K562 (cell line): ENCODE measurements at regions not wholly inside any gene's neighbourhood (a gene's known extent, or its start where the extent isn't known, plus 50 kb on each side); places are given as distances from the start of the nearest gene placed in this dataset.

Experiments
- ATAC-seq: fragments of 200-7000 bp; cut with Tn5 transposase; 3 replicates; pipeline ENCODE4 v1.9.1; 2020; ENCODE audit warnings: moderate library complexity
- BruUV-seq: library from RNA; stranded (reverse); fragments of 400-500 nt; replicated peaks from 2 replicates; lab custom pipeline; 2021; lab: Mats Ljungman, UMichigan
- CTCF ChIA-PET: fragments of 300-600 bp; formaldehyde crosslinking; extraction: SDS; loops from one replicate; lab custom pipeline; 2021; ENCODE audit warnings: low intra/inter-chr PET ratio; lab: Yijun Ruan, JAX
- POLR2A ChIA-PET: fragments of 300-600, 350-650 bp; sonication (Branson Sonifier 250); formaldehyde crosslinking; extraction: SDS; loops from one replicate; lab custom pipeline; 2021; ENCODE audit warnings: antibody characterized with exemption, inconsistent platforms; lab: Yijun Ruan, JAX
- DNase-seq, 4 experiments: peaks; one replicate each; pipeline versions ENCODE4 v3.0.0 to v3.0.0-alpha.2; 2011 to 2018; ENCODE audit warnings: low spot score in 3 of 4, mixed read lengths in 3 of 4; ENCODE audit errors: extremely low read depth in 1 of 4
- FAIRE-seq: peaks from 2 replicates; lab custom pipeline; 2011; peaks lifted over from hg19 to GRCh38; lab: Jason Lieb, UNC
- H2AFZ ChIP-seq: 2 replicates; pipeline ENCODE4 v1.6.0; 2011; ENCODE audit warnings: low read depth, low read length, control low read depth, inconsistent platforms
- H3K27ac ChIP-seq: fragments of 200-600 bp; 3 replicates; pipeline ENCODE4 v1.8.0; 2011; ENCODE audit warnings: low read depth, mild to moderate bottlenecking, control low read depth, inconsistent platforms, low read length, moderate library complexity, mixed read lengths; ENCODE audit errors: extremely low read depth
- H3K27me3 ChIP-seq, 2 experiments: fragments of 300-600 bp in 1 of 2; 2 replicates in 1 of 2; 3 replicates in 1 of 2; pipeline versions ENCODE4 v1.6.0 to v1.8.0; 2011; ENCODE audit warnings: inconsistent platforms in 2 of 2, low read length in 2 of 2, mild to moderate bottlenecking in 1 of 2, mixed read lengths in 1 of 2, moderate library complexity in 1 of 2; ENCODE audit not compliant: control insufficient read depth in 2 of 2, insufficient read depth in 2 of 2
- H3K36me3 ChIP-seq: fragments of 300-600 bp; 3 replicates; pipeline ENCODE4 v1.8.0; 2011; ENCODE audit warnings: mild to moderate bottlenecking, low read length, inconsistent platforms; ENCODE audit not compliant: control insufficient read depth, insufficient read depth
- H3K4me1 ChIP-seq, 2 experiments: fragments of 200-600 bp in 1 of 2; replicated peaks in 1 of 2; 2 replicates in 1 of 2; 3 replicates in 1 of 2; pipeline versions ENCODE4 v1.5.1 to v1.8.0; 2011; ENCODE audit warnings: inconsistent platforms in 2 of 2, low read length in 2 of 2, mild to moderate bottlenecking in 1 of 2, mixed read lengths in 1 of 2, moderate library complexity in 1 of 2; ENCODE audit not compliant: control insufficient read depth in 2 of 2, insufficient read depth in 2 of 2
- H3K4me2 ChIP-seq: 2 replicates; pipeline ENCODE4 v1.6.1; 2011; ENCODE audit warnings: low read length, control low read depth, inconsistent platforms, mixed read lengths; ENCODE audit not compliant: insufficient read depth
- H3K4me3 ChIP-seq: fragments of 200-600 bp; sonication (generic), shearing (Covaris generic); 2 replicates; pipeline ENCODE4 v1.5.1; 2016; ENCODE audit warnings: control low read depth, inconsistent platforms
- H3K79me2 ChIP-seq: fragments of 200-600 bp; 3 replicates; pipeline ENCODE4 v1.8.0; 2011; ENCODE audit warnings: low read length, inconsistent platforms; ENCODE audit not compliant: control insufficient read depth, insufficient read depth
- H3K9ac ChIP-seq, 2 experiments: 2 replicates each; pipeline versions ENCODE4 v1.6.0 to v1.6.1; 2011; ENCODE audit warnings: low read depth in 2 of 2, low read length in 2 of 2, control low read depth in 1 of 2, inconsistent platforms in 1 of 2, mild to moderate bottlenecking in 1 of 2, mixed read lengths in 1 of 2; ENCODE audit not compliant: insufficient read depth in 1 of 2
- H3K9me1 ChIP-seq: one replicate; pipeline ENCODE4 v1.6.0; 2011; ENCODE audit warnings: inconsistent platforms, mild to moderate bottlenecking, low read length, moderate library complexity; ENCODE audit not compliant: control insufficient read depth, insufficient read depth
- H3K9me3 ChIP-seq: replicated peaks from 2 replicates; pipeline ENCODE4 v1.5.1; 2011; ENCODE audit warnings: low read depth, low read length, inconsistent platforms; ENCODE audit not compliant: control insufficient read depth, insufficient read depth
- H4K20me1 ChIP-seq: replicated peaks from 2 replicates; pipeline ENCODE4 v1.6.1; 2011; ENCODE audit warnings: low read length, inconsistent platforms, mixed read lengths; ENCODE audit not compliant: control insufficient read depth, insufficient read depth
- ASH1L ChIP-seq: fragments of 450-650 bp; IDR thresholded peaks from 2 replicates; pipeline ENCODE4 v1.6.1; 2018; ENCODE audit warnings: borderline replicate concordance, mild to moderate bottlenecking, low read depth; ENCODE audit not compliant: partially characterized antibody
- BHLHE40 ChIP-seq: IDR thresholded peaks from 2 replicates; pipeline ENCODE4 v1.6.1; 2011; ENCODE audit warnings: low read length, improper control_type of control experiment
- COPS2 ChIP-seq: fragments of 450-650 bp; conservative IDR thresholded peaks from 2 replicates; pipeline ENCODE4 v1.6.1; 2016; ENCODE audit warnings: mild to moderate bottlenecking, moderate library complexity
- SFPQ ChIP-seq: fragments of 200-400 bp; formaldehyde crosslinking; IDR thresholded peaks from 2 replicates; pipeline ENCODE4 v1.6.1; 2017; ENCODE audit warnings: mild to moderate bottlenecking, low read depth, low read length, moderate library complexity
- ZNF696 ChIP-seq: fragments of 250-450 bp; sonication (Bioruptor Pico); conservative IDR thresholded peaks from 2 replicates; pipeline ENCODE4 v1.4.0; 2020; ENCODE audit warnings: mild to moderate bottlenecking, moderate library complexity
- WGBS: fragments of 100-300 bp; shearing (Covaris generic); methylation state at CpG from one replicate; pipeline ENCODE4 v1.1.6; 2016; ENCODE audit warnings: low coverage, mixed read lengths; ENCODE audit not compliant: insufficient coverage; ENCODE audit errors: missing lambda C conversion rate; 5-methylcytosine and 5-hydroxymethylcytosine counted together
- in situ Hi-C: fragments of 300-500 bp; cut with MboI; formaldehyde crosslinking; loops from 4 replicates; pipeline ENCODE4 v1.15.0; 2018; ENCODE audit warnings: inconsistent platforms, mixed read lengths
- intact Hi-C: fragments of 100-400 bp; cut with micrococcal nuclease; formaldehyde crosslinking; loops from 2 replicates; pipeline ENCODE4 v1.14.2; 2022

DNA sequence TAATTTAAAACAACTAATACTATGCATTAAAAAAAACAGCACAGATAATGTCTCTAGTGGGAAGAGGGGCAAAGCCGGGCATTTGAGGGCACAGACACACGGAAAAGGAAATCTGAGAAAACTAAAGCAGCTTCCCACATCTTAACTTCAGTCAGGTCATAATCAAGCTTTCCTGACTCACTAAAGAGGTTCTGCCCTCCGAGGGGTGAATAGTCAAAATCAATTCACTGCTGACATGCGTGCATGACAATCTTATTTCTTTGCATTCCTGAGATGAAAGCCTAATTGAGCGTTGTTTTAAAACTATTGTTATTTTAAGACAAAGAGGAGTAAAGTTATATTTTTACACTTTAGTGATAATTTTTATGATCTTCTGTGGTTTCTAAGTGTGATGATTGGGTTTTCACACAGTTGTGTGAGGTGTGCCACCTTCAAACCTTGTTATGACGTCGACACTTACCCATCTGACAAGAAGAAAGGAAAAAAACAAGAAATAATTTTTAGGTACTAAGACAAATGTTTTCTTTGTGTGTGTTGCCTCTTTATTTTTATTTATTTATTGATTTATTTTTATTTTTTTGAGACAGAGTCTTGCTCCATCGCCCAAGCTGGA lies 90.9 kb downstream of the GATA6 start:
- Histone ChIP-seq H3K79me2 (no peaks in the 10 kb centered on the region), H3K36me3 (no peaks in the 10 kb centered on the region), H3K9me3 (no peaks in the 10 kb centered on the region), H3K4me3 (no peak overlapping the region), H3K27ac (no peak overlapping the region), H3K4me1 (no peaks in the 10 kb centered on the region), H3K4me2 (no peak overlapping the region), H4K20me1 (no peaks in the 10 kb centered on the region), H3K27me3 (peaks cover 8% of the 10 kb centered on the region in 2 experiments; a peak in 2 of 5 replicates), H2AFZ (no peak overlapping the region), H3K9me1 (no peaks in the 10 kb centered on the region), H3K9ac (no peak overlapping the region)
- BruUV-seq, result no TSS peak
- POLR2A ChIA-PET, result interaction anchor here (0.8 kb wide), 1 partner anchor 8 kb away, joined by 3 read pairs; no protein-coding TSS in a partner anchor
- intact Hi-C loops (no loop called here), in situ Hi-C loops (no loop called here)
- no peak for FAIRE-seq
- TF ChIP-seq ASH1L, result no peak
- no peak for TF ChIP-seq SFPQ
- TF ChIP-seq COPS2, result no peak
- no peak for TF ChIP-seq ZNF696 (CRISPR knock-in tag)
- no peak for TF ChIP-seq BHLHE40
- no peak for DNase-seq
- 2% methylated on average over 8 of the region's 8 CpGs for WGBS
- no peak for ATAC-seq
- CTCF ChIA-PET, result no interaction called here
